KMS-11 (cell line): ENCODE measurements at regions not wholly inside any gene's neighbourhood (a gene's known extent, or its start where the extent isn't known, plus 50 kb on each side); places are given as distances from the start of the nearest gene placed in this dataset.

Source experiments
- H2AFZ ChIP-seq: fragments of 200-600 bp; sonication (generic); 2 replicates; pipeline ENCODE4 v1.6.1; 2016; ENCODE audit warnings: antibody characterized with exemption, mixed run types, low read depth
- H3K27ac ChIP-seq: fragments of 200-600 bp; sonication (generic); 2 replicates; pipeline ENCODE4 v1.6.1; 2016; ENCODE audit warnings: mild to moderate bottlenecking, mixed run types
- H3K27me3 ChIP-seq: fragments of 200-600 bp; sonication (generic); 2 replicates; pipeline ENCODE4 v1.6.1; 2017; ENCODE audit warnings: mild to moderate bottlenecking, low read depth, mixed run types, moderate library complexity; ENCODE audit not compliant: insufficient read depth
- H3K36me3 ChIP-seq: fragments of 200-600 bp; sonication (generic); 2 replicates; pipeline ENCODE4 v1.6.1; 2017; ENCODE audit warnings: mild to moderate bottlenecking, mixed run types; ENCODE audit not compliant: insufficient read depth
- H3K4me1 ChIP-seq: fragments of 200-600 bp; sonication (generic); 2 replicates; pipeline ENCODE4 v1.6.1; 2016; ENCODE audit warnings: mild to moderate bottlenecking, low read depth, mixed run types; ENCODE audit not compliant: poor library complexity, severe bottlenecking
- H3K4me2 ChIP-seq: fragments of 200-600 bp; sonication (generic); 2 replicates; pipeline ENCODE4 v1.7.0; 2016; ENCODE audit warnings: mild to moderate bottlenecking, mixed run types
- H3K4me3 ChIP-seq: fragments of 200-600 bp; sonication (generic); IDR thresholded peaks from 2 replicates; pipeline ENCODE4 v1.6.1; 2017; ENCODE audit warnings: low read depth, low read length, mixed read lengths; ENCODE audit not compliant: insufficient read depth
- H3K79me2 ChIP-seq: fragments of 200-600 bp; sonication (generic); 2 replicates; pipeline ENCODE4 v1.6.1; 2016; ENCODE audit warnings: low read depth, mixed run types; ENCODE audit not compliant: insufficient read depth
- H3K9ac ChIP-seq: fragments of 200-600 bp; sonication (generic); 2 replicates; pipeline ENCODE4 v1.6.1; 2016; ENCODE audit warnings: mild to moderate bottlenecking, mixed run types
- H4K20me1 ChIP-seq: fragments of 200-600 bp; sonication (generic); 2 replicates; pipeline ENCODE4 v1.6.1; 2016; ENCODE audit warnings: mild to moderate bottlenecking, mixed run types; ENCODE audit not compliant: insufficient read depth
- TF ChIP-seq, protein P1 (sequence below): fragments of 200-600 bp; sonication (generic); conservative IDR thresholded peaks from 2 replicates; pipeline ENCODE4 v1.6.1; 2017; ENCODE audit warnings: low read depth, mild to moderate bottlenecking, antibody characterized with exemption, low read length, moderate library complexity, mixed read lengths

DNA sequence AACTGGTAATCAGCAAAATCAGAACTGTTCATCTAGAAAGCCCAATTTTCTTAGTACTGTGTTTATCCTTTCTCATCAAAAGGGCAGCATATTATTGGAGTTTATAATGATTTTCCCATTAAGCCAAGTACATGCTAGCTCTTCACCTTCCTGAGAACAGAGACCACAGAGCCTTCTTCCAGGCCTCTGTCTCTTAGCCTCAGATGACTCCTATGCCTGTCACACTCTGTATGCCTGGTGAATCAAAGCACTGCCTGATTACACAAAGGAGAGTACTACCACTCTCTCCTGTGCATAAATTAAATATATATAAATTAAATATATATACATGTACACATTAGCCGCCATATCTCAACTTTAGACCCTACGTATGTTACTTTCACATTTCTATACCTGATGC lies 636.1 kb downstream of the NTRK3 start:
- no peak overlapping the region for H3K9ac ChIP-seq
- H3K79me2 ChIP-seq: no peaks in the 10 kb centered on the region
- H4K20me1 ChIP-seq: no peaks in the 10 kb centered on the region
- TF ChIP-seq, protein P1, sequence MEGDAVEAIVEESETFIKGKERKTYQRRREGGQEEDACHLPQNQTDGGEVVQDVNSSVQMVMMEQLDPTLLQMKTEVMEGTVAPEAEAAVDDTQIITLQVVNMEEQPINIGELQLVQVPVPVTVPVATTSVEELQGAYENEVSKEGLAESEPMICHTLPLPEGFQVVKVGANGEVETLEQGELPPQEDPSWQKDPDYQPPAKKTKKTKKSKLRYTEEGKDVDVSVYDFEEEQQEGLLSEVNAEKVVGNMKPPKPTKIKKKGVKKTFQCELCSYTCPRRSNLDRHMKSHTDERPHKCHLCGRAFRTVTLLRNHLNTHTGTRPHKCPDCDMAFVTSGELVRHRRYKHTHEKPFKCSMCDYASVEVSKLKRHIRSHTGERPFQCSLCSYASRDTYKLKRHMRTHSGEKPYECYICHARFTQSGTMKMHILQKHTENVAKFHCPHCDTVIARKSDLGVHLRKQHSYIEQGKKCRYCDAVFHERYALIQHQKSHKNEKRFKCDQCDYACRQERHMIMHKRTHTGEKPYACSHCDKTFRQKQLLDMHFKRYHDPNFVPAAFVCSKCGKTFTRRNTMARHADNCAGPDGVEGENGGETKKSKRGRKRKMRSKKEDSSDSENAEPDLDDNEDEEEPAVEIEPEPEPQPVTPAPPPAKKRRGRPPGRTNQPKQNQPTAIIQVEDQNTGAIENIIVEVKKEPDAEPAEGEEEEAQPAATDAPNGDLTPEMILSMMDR: no peak
- H2AFZ ChIP-seq: no peak overlapping the region
- no peak overlapping the region for H3K4me2 ChIP-seq
- H3K4me3 ChIP-seq: no peak overlapping the region
- no peaks in the 10 kb centered on the region for H3K4me1 ChIP-seq
- H3K36me3 ChIP-seq: no peaks in the 10 kb centered on the region
- H3K27me3 ChIP-seq: no peaks in the 10 kb centered on the region
- no peak overlapping the region for H3K27ac ChIP-seq

DNA sequence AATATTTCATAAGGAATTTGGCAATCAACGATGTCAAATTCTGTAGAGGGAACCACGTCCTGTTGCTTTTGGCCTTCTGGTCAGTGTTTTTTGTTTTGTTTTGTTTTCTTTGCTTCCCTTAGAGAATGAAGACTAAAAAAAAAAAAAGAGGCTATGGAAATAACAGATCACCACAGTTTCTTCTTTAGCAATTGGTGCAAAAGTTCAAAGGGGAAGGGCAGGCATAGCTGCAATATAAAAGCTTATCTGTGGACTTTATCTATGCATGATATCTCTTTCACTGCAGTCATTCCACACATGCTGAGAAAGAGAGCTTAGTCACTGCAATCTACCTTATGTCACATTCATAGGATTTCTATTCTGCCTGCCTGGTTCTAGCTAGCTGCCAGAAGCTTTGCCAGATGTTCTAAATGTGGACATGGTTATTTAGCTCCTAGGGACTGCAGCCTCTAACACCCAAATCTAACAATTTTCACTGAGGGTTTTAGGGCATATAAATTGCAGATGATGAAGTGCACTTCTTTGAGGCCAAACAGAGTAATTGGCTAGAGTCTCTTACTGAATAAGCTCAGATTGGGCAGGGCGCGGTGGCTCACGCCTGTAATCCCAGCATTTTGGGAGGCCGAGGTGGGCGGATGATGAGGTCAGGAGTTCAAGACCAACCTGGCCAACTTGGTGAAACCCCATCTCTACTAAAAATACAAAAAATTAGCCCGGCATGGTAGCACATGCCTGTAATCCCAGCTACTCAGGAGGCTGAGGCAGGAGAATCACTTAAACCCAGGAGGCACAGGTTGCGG lies 637.2 kb downstream of the NTRK3 start:
- H3K4me1 ChIP-seq: no peaks in the 10 kb centered on the region
- H2AFZ ChIP-seq: no peak overlapping the region
- TF ChIP-seq, protein P1: no peak
- H4K20me1 ChIP-seq: no peaks in the 10 kb centered on the region
- H3K4me2 ChIP-seq: no peak overlapping the region
- no peak overlapping the region for H3K4me3 ChIP-seq
- no peaks in the 10 kb centered on the region for H3K27me3 ChIP-seq
- H3K36me3 ChIP-seq: no peaks in the 10 kb centered on the region
- no peak overlapping the region for H3K9ac ChIP-seq
- no peaks in the 10 kb centered on the region for H3K79me2 ChIP-seq
- H3K27ac ChIP-seq: no peak overlapping the region

DNA sequence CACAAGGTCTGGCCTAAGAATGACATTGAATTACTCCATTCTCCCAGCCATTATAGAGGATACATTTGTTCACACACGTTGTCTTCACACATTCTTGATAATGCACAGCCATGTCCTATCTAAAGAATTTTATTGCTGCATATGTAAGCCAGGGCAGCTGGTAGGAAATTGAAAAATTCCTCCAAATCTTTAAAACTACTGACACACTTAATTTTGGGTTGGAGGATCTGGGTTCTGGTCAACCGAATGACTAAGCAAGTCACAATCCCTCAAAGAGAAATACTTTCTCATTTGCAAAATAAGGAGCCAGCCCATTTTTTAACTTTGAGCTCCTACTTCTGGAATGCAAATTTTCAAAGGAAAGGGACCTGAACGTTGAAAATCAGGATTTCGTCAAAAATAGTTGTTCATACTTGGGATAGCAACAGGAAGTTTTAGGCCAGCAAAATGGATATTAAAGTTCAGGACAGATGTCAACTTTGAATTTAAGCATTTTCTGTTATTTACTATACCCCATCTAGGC lies 638.3 kb downstream of the NTRK3 start:
- H2AFZ ChIP-seq: no peak overlapping the region

DNA sequence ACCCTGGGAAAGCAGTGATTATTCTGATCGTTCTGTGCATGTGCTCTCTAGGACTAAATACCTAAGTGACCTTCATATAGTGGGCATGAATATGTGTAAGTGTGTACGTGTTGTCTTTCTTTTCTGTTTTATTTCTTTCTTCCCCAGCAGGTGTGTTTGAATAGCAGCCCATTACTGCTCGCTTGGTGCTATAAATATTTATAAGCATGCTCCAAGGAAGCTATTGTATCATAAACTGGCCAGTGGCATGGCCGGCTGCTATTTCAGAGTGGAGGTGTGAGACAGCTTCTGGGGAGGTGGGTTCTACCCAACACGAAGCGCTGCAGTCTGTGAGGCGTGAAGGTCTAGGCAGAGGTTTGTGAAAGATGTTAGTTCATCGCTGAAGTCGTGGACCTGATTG lies 641.8 kb downstream of the NTRK3 start:
- Histone ChIP-seq H3K4me1 (no peaks in the 10 kb centered on the region), H3K4me2 (no peak overlapping the region), H3K36me3 (no peaks in the 10 kb centered on the region), H3K9ac (no peak overlapping the region), H2AFZ (no peak overlapping the region), H3K27me3 (no peaks in the 10 kb centered on the region), H3K79me2 (no peaks in the 10 kb centered on the region), H4K20me1 (no peaks in the 10 kb centered on the region), H3K27ac (no peak overlapping the region), H3K4me3 (no peak overlapping the region)
- TF ChIP-seq, protein P1: no peak

More for the DNA sequence above, 638.3 kb downstream of the NTRK3 start:
- H4K20me1 ChIP-seq: no peaks in the 10 kb centered on the region
- H3K9ac ChIP-seq: no peak overlapping the region
- no peak overlapping the region for H3K4me3 ChIP-seq
- no peak overlapping the region for H3K4me2 ChIP-seq
- H3K36me3 ChIP-seq: no peaks in the 10 kb centered on the region
- no peaks in the 10 kb centered on the region for H3K79me2 ChIP-seq
- H3K27me3 ChIP-seq: no peaks in the 10 kb centered on the region
- no peaks in the 10 kb centered on the region for H3K4me1 ChIP-seq
- TF ChIP-seq, protein P1: no peak
- H3K27ac ChIP-seq: no peak overlapping the region
